ENCODE measurements at regions not wholly inside any gene's neighbourhood (a gene's known extent, or its start where the extent isn't known, plus 50 kb on each side); places are given as distances from the start of the nearest gene placed in this dataset.

GRCh38 chr21:16912075-16912474 is 600.8 kb upstream of the CXADR start:
- Mint-ChIP-seq H3K4me3 (no peak overlapping the region), H3K36me3 (ENCODE audit: low read depth) (no peaks in the 10 kb centered on the region), H3K4me1 (ENCODE audit: low read depth) (peaks cover 5% of the 10 kb centered on the region; the same call in 1 of the 2 replicates), H3K27me3 (ENCODE audit: insufficient read depth) (no peaks in the 10 kb centered on the region; the same call in 1 of the 2 replicates), H3K9me3 (peaks cover 15% of the 10 kb centered on the region), H3K27ac (no peak overlapping the region)
- TF ChIP-seq CTCF (IDR thresholded peaks at IDR 0.05) = no peak
- peak; percentile 12 for DNase-seq

GRCh38 chr21:16913010-16913409 is 599.8 kb upstream of the CXADR start:
- H3K9me3 Mint-ChIP-seq = peaks cover 15% of the 10 kb centered on the region
- H3K36me3 Mint-ChIP-seq (ENCODE audit: low read depth) = no peaks in the 10 kb centered on the region
- no peak for DNase-seq
- no peak overlapping the region for H3K27ac Mint-ChIP-seq
- no peaks in the 10 kb centered on the region; the same call in 1 of the 2 replicates for H3K27me3 Mint-ChIP-seq (ENCODE audit: insufficient read depth)
- no peak for TF ChIP-seq CTCF (IDR thresholded peaks at IDR 0.05)
- no peak overlapping the region for H3K4me3 Mint-ChIP-seq
- peaks cover 5% of the 10 kb centered on the region; the same call in 1 of the 2 replicates for H3K4me1 Mint-ChIP-seq (ENCODE audit: low read depth)

- no peak overlapping the region for H3K4me3 Mint-ChIP-seq
- peaks cover 7% of the 10 kb centered on the region for H3K9me3 Mint-ChIP-seq
- no peak for TF ChIP-seq CTCF (IDR thresholded peaks at IDR 0.05)
- H3K27ac Mint-ChIP-seq = no peak overlapping the region
- H3K4me1 Mint-ChIP-seq (ENCODE audit: low read depth) = no peaks in the 10 kb centered on the region
- H3K36me3 Mint-ChIP-seq (ENCODE audit: low read depth) = no peaks in the 10 kb centered on the region
- no peaks in the 10 kb centered on the region for H3K27me3 Mint-ChIP-seq (ENCODE audit: insufficient read depth)
- DNase-seq = no peak
These were observed 584.4 kb upstream of the CXADR start for GRCh38 chr21:16928439-16928838.

- Mint-ChIP-seq H3K36me3 (ENCODE audit: low read depth) (no peaks in the 10 kb centered on the region), H3K4me1 (ENCODE audit: low read depth) (no peaks in the 10 kb centered on the region), H3K27ac (no peak overlapping the region), H3K9me3 (peaks cover 5% of the 10 kb centered on the region), H3K27me3 (ENCODE audit: insufficient read depth) (no peaks in the 10 kb centered on the region), H3K4me3 (no peak overlapping the region)
- no peak for TF ChIP-seq CTCF (IDR thresholded peaks at IDR 0.05)
- DNase-seq = no peak
These were observed 580.5 kb upstream of the CXADR start for GRCh38 chr21:16932314-16932713.

GRCh38 chr21:16942703-16943102 is 570.1 kb upstream of the CXADR start:
- peak; percentile 41; the same call in 1 of the 2 replicates for TF ChIP-seq CTCF (IDR thresholded peaks at IDR 0.05)
- no peak for DNase-seq
- Mint-ChIP-seq H3K4me1 (ENCODE audit: low read depth) (no peaks in the 10 kb centered on the region), H3K9me3 (peaks cover 10% of the 10 kb centered on the region), H3K27me3 (ENCODE audit: insufficient read depth) (no peaks in the 10 kb centered on the region), H3K36me3 (ENCODE audit: low read depth) (no peaks in the 10 kb centered on the region), H3K4me3 (no peak overlapping the region), H3K27ac (no peak overlapping the region)

- no peak overlapping the region for H3K4me3 Mint-ChIP-seq
- H3K36me3 Mint-ChIP-seq (ENCODE audit: low read depth) = no peaks in the 10 kb centered on the region
- no peak overlapping the region for H3K27ac Mint-ChIP-seq
- no peak for TF ChIP-seq CTCF (IDR thresholded peaks at IDR 0.05)
- peaks cover 4% of the 10 kb centered on the region for H3K9me3 Mint-ChIP-seq
- H3K27me3 Mint-ChIP-seq (ENCODE audit: insufficient read depth) = no peaks in the 10 kb centered on the region
- no peak for DNase-seq
- H3K4me1 Mint-ChIP-seq (ENCODE audit: low read depth) = no peaks in the 10 kb centered on the region
These were observed 569.6 kb upstream of the CXADR start for GRCh38 chr21:16943231-16943630.

Measured in HFFc6 (cell line).